ENCODE measurements at regions not wholly inside any gene's neighbourhood (a gene's known extent, or its start where the extent isn't known, plus 50 kb on each side); places are given as distances from the start of the nearest gene placed in this dataset.

GRCh38 chr6:106754215-106754614, 124.8 kb downstream of the QRSL1 start:
- no peak for TF ChIP-seq POLR2A (IDR thresholded peaks at IDR 0.05)
- TF ChIP-seq CTCF (IDR thresholded peaks at IDR 0.05): no peak

Measured in esophagus squamous epithelium (tissue), 4 donors.